Left cardiac atrium (tissue), 4 donors: ENCODE measurements at regions not wholly inside any gene's neighbourhood (a gene's known extent, or its start where the extent isn't known, plus 50 kb on each side); places are given as distances from the start of the nearest gene placed in this dataset.

Source experiments
- ATAC-seq, 2 donors: fragments of 200-7000 bp; cut with Tn5 transposase; one replicate each; pipeline ENCODE4 v1.9.1; 2020; ENCODE audit warnings: mild to moderate bottlenecking in 2 of 2, moderate library complexity in 2 of 2
- DNase-seq: peaks from one replicate; pipeline ENCODE4 v3.0.0-alpha.2; 2020
- intact Hi-C, 2 donors: fragments of 100-400 bp; cut with DNase I; formaldehyde crosslinking; loops; one replicate each; pipeline versions ENCODE4 v1.14.1 to v1.15.1; 2022 to 2023
- donor health status: DM: no; HTN: yes; CAD: no.
- donor health status: DM: no; HTN: yes; CAD: no; lungs with severe emphysema.
- donor health status: DM: yes; HTN: yes; CAD: no.
- donor health status: Dilated cardiomyopathy.

DNA sequence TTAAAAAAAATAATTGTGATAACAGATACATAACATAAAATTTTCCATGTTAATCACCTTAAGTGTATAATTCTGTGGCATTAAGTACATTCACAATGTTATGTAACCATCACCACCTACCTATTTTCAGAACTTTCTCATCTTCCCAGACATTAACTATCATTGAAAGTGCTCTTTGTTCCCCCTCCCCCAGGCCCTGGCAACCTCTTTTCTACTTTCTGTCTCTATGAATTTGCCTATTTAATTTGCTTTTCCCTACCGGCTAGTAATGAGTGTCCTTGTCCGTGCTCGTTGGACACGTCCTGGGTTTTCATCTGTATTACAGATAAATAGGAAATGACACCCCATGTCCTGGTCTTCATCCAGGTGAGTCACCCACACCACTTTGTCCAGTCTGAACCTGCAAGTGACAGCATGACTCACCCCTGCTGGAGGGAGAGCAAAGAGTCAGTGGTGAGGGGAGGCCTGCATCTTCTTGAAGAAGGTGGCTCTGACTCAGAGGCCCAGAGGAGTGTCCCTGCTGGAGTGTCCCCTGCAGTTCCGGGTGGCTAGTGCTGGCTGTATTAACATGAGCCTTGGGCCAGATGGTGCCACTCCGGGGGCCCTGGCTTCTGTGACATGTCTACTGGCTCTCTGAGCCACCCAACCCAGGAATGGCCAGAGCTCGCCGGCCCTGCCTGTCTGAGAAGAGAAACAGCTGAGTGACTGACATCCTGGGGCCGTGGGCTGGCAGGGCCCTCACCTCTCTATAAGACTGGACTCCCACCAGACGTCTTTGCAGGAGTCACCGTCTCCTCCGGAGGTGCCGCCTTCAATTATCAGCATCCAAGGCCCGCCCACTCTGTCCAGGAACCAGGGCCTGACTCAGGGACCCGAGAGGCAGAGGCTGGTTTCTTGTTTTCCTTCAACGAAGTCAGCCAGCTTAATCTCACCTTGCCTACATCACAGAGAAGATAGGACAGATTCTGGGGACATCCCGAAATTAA lies 503.2 kb upstream of the MKI67 start:
- DNase-seq = no peak
- intact Hi-C loops = loop anchor here (5.0 to 10.0 kb wide), 2 partner anchors 233 to 235 kb away; no protein-coding TSS in a partner anchor
- peak in 1 of 2 donors; percentile 74 for ATAC-seq

DNA sequence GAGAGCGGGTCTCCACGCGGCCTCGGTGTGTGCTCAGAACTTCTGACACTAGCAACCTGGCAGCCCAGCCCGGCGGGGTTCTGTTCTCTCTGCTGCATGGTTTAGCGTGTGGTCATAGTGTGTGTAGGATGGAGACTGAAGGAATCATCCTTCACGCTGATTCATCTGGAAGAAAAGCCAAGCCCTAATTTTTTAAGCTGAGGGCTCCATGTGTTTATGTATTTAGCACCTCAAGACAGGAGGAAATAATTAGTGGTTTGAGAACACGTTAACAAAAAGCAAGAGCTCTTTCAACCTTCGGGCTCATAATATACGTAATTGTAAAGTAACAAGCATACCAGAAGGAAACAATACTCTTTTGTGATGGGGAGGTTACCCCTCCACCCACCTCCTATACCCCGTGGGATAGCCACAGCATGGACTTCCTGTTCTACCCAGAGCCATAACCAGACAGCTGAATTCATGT lies 504.6 kb upstream of the MKI67 start:
- intact Hi-C loops = loop anchor here (5.0 to 10.0 kb wide), 2 partner anchors 231 to 234 kb away; no protein-coding TSS in a partner anchor
- DNase-seq (no peak), ATAC-seq (peak in 1 of 2 donors; percentile 45)

DNA sequence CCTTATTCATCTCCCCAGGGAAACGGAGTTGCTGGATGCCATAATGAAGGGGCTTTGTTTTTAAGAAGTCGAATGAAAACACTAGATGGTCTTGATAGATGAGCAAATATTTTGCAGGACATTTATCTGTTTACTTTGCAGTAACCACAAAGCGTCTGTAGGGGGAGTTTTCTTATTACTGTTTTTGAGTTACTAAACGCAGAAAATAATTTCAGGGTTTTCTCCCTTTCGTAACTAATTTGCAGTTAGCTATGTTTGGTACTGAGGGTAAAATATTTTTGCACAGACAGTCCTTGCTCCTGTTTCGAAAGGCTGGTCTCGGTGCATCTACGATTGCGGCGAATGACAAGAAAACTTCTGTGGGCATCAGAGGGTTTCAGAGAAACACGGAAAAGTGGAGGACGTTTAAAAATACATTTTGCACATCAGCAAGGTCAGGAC lies 505.6 kb upstream of the MKI67 start:
- DNase-seq (no peak), ATAC-seq (no peak)
- intact Hi-C loops = loop anchor here (5.0 to 10.0 kb wide), 2 partner anchors 230 to 233 kb away; no protein-coding TSS in a partner anchor

DNA sequence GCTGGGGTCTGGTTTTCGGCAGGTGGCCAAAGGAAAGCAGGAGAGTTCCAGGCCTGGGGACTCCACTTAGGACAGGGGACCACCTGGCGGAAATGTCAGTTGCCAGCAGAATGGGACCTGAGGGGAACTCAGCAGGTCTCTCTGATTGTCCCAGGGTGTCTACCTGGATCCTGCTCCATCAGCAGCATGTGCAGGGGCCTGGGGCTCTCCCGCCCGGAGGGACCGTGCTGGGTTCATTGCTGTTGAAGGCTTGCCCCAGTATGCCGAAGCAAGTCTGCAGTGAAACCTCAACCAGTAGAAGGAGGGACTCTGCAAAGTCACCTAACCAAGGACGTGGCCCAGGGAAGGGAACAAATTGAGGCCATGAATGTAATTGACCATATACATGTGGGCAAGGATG lies 506.5 kb upstream of the MKI67 start:
- ATAC-seq = no peak
- intact Hi-C loops = loop anchor here (5.0 to 10.0 kb wide), 2 partner anchors 230 to 232 kb away; no protein-coding TSS in a partner anchor
- no peak for DNase-seq

DNA sequence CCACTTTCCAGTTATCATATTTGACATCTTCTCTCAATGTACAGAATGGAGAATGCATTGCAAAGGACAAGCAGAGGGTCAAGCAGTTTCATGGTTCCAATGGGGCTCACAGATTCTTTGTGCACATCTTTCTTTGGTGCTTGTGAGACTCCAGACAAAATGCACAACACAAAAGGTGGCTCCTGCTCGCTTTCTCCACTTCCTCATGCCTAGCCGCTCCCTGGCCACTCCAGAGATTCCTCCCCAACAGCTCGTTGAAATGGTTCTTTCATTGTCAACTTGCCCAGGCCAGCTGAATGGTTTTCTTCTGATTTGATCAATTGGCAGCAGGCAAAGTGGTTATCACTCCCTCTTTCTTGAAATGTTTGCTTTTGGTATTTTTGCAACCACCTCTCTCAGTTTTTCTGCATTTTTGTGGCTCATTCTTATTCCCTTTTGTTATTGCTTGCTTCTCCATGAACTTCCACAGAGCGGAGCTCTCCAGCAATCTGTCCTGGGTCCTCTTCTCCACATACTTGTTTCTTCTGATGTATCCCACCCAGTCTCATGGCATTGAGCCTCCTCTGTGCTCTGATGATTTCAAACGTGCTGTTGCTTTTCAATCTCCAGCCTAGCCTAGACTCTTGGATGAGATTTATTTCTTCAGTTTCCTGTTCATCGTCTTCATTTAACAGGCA lies 507.8 kb upstream of the MKI67 start:
- DNase-seq (no peak), ATAC-seq (no peak)
- intact Hi-C loops = loop anchor here (5.0 to 10.0 kb wide), 2 partner anchors 228 to 231 kb away; no protein-coding TSS in a partner anchor

DNA sequence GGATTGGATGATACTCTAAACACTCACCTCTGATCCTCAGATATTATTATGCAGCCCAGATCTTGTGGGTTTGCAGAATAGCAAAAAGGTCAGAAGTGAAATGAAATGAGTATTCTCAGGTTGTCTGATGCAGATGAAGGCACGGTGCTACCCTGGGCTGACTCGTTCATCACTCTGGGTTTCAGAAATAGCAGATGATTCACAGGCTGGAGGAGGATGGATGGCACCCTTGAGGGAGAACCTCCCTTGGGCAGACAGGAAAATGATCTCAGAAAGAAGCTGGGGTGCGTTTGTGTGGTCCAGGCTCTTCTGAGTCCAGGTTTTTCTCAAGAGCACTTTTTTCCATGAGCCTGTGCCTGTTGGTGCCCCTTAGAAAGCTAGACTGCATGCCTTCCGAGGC lies 515.8 kb upstream of the MKI67 start:
- intact Hi-C loops = no loop called here
- ATAC-seq = no peak

DNA sequence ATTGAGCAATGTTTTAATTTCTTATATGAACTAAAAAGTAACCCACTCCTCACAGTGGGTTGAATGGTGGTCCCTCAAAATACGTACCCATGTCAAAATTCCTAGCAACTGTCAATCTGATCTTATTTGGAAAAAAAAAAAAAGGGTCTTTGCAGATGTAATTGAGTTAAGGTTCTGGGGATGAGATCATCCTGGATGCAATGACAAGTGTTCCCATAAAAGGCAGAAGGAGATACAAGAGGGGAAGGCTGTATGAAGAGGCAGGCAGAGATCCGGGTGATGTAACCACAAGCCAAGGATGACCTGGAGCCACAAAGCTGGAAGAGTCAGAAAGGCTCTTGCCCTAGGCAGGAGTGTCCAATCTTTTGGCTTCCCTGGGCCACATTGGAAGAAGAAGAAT lies 516.3 kb upstream of the MKI67 start:
- ATAC-seq = no peak
- no peak for DNase-seq
- intact Hi-C loops = no loop called here

More for the DNA sequence above, 515.8 kb upstream of the MKI67 start:
- no peak for DNase-seq

DNA sequence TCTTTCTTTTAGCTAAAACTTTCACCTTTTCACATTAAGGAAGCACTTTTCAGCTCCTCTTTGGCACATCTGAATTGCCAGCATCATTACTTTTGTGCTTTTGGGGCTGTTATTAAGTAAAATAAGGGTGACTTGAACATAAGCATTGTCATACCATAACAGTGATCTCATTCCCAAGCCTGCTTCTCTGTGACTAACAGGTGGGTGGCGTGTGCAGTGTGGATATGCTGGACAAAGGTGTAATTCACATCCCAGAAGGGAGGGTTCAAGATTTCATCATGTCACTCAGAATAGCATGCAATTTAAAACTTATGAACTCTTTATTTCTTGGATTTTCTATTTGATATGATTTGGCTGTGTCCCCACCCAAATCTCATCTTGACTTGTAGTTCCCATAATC lies 517.4 kb upstream of the MKI67 start:
- intact Hi-C loops = no loop called here
- no peak for ATAC-seq
- DNase-seq = no peak

DNA sequence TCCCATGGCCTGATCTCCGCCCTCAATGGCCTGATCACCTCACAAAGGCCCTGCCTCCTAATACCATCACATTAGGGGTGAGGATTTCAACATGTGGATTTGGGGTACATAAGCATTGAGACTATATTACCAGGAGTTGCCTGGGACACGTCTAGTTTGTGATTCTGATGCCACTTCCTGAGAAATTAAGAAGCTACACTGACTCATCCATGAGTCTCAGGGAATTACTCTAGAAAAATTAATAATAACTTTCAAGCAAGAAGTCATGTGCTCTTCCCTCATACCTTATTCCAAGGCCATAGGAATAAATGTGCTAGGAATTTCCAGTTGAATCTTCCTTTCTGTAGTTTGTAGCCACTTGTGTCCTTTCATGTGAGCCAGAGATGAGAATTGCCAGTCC lies 519.3 kb upstream of the MKI67 start:
- intact Hi-C loops = no loop called here
- no peak for ATAC-seq
- no peak for DNase-seq

DNA sequence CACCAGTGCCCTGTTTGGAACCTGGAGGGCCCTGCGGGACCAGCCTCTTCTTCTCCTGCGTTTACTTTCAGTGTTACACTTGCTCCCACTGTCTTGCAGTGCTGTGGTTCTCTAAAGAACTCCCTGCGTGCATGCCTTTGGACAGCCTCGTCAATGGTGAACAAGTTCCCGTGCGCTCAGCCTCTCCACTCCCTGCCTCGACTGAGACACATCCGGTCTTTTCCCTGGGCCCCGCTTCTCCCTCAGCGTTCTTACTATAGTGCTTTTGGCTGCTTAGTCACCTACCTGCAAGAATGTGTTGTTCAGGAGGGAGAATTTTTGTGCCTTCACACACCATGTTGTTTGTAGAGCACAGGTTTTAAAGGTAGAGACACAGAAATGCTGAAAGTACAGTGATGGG lies 520.7 kb upstream of the MKI67 start:
- intact Hi-C loops = no loop called here
- ATAC-seq (no peak), DNase-seq (no peak)

DNA sequence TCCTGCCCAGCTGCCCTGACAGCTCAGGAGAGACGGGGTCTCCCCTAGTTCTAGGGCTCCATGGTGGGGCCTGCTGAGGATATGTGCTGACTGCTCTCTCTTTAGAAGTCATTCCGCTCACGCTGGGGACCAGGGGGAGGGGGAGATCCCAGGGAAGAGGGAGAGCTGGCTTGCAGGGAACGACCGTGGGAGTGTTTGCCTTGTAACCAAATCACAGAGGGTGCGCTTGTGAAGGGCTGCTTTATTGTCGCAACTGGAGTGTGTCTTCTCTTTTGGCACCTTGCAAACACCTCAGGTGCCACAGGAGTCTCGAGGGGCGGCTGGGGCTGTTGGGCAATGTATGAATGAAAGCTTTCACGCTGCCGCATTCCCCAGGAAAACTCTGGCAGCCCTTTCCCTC lies 531.3 kb upstream of the MKI67 start:
- no peak for ATAC-seq
- intact Hi-C loops = no loop called here
- DNase-seq = no peak

DNA sequence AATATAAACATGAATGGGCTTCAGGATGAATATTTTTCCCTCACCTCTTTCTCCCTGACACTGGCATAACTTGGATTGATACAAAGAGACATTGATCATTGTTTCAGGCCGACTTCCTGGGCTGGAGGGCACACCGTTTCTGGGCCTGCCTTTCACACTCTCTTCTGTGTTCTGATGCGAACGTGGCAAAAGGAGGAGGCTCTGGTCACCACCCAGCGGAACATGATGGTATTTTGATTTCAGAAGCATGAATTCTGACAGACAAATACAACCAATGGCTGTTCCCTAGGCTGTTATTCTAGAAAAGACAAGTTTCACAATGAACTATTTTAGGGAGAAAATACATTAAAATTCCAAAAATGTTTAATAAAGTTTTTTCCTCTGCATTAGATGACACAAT lies 534.5 kb upstream of the MKI67 start:
- DNase-seq (no peak), ATAC-seq (no peak)
- intact Hi-C loops = no loop called here

DNA sequence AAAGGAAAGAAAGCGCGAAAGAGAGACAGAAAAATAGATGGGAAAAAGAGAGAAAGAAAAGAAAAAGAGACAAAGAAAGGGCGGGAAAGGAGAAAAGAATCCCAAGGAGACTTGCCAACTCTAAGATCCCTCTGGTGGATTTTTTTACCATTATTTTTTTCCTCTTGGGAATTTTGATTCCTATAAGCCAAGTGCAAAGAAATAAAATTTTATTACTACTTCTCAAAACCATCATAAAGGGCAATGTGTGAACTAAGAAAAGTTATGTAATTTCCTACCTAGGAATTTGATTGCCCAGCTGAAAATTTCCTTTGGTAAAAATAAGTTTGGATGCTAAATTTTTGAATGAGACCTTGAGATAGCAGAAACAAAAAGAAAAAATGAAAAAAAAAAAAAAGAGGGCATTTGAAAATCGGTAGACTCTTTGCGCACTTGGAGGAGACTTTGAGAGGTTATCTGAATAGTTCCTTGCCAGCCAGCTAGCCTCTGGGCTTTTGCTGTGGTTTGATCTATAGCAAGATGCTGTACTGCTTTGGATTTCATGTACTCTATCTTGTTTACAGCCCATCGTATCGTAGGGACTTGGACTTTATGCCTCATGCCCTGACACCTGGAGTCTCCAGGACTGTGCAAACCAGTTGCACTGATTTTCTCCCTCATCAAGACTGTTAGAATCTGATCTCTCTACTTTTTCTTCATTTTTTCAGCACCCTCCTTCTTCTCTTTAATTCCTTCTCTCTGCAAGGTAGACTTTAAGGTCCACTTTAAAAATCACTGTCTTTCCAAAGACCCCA lies 535.4 kb upstream of the MKI67 start:
- DNase-seq (no peak), ATAC-seq (no peak)
- intact Hi-C loops = no loop called here

DNA sequence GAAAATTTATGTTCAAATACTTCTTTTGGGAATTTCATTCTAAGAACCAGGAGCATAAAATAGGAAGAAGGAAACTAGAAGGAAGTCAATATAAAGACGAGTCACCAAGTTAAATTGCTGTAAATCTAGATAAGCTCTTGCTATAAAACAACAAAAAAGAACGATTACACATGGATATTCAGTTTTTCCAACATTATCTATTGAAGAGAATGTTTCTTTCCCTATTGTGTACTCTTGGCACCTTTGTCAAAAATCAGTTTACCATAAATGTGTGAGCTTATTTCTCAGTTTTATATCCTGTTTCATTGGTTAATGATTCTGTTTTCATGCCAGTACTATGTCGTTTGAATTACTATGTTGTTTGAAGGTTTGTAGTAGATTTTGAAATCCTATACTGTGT lies 536.3 kb upstream of the MKI67 start:
- DNase-seq (no peak), ATAC-seq (no peak)

DNA sequence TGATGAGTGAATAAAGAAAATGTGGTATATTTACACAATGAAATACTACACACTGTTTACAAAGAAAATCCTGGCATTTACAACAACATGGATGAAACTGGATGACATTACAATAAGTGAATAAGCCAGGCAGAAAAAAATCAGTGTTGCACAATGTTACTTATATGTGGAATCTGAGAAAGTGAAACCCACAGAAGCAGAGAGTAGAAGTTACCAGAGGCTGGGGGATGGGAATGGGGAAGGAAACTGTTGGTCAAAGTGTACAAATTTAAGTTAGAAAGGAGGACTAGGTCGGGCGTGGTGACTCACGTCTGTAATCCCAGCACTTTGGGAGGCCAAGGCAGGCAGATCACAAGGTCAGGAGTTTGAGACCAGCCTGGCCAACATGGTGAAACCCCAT lies 538.5 kb upstream of the MKI67 start:
- ATAC-seq (no peak), DNase-seq (no peak)
- intact Hi-C loops = no loop called here

More for the DNA sequence above, 536.3 kb upstream of the MKI67 start:
- intact Hi-C loops = no loop called here

DNA sequence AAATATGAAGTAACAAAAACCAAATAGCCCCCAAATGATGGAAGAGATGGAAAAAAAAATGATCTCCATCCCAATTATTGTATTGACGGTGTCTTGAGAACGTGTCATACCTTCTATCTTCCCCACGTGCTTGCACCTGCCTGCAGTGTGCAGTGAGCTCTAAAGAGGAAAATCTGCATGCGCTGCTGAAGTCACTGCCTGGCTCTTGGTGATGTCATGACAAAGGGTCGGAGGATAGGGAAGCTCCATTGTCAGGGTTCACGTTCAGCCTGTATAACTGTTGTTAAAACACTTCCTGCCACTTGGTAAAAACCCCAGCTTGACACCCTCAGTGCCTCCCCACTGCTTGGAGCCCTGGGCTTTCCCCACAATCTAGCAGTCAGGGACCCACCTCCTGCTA lies 549.2 kb upstream of the MKI67 start:
- intact Hi-C loops = no loop called here
- ATAC-seq (no peak), DNase-seq (no peak)

DNA sequence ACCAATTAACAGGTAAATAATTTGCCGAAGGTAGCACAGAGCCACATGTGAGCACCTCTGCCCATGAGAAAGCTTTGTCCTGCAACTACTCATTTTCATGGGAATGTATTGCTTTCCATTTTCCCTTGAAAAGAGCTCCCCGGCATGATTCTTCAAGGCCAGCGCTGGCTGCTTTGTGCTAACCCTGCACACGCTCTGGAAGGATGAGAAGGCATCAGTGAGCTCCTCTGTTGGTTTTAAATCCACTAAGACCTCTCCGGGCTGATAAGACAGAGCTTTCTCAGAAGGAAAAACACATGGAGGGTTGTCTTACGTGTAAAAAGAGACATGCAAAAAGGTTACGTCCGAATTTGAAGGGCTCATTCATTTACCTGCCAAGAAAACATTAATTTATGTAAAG lies 553.9 kb upstream of the MKI67 start:
- no peak for DNase-seq
- no peak for ATAC-seq
- intact Hi-C loops = no loop called here

DNA sequence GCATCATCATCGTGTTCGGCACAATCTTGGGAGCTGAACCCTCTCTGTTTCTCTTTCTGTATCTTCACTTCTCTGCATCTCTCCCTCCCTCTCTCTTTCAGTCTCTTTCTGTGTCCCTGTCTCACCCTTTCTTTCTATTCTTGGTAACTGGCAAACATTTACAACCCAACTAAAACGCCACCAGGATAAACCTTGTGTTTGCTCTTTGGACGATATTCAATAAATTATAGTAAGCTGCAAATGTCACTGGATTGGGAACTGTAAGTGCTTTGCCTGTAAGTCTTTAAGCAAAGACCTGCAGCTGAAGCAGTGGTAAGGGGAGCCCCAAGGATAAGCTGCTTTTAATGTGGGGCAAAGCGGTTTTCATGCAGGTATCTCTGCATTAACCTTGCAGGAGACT lies 558.0 kb upstream of the MKI67 start:
- ATAC-seq = no peak
- DNase-seq = no peak
- intact Hi-C loops = no loop called here

DNA sequence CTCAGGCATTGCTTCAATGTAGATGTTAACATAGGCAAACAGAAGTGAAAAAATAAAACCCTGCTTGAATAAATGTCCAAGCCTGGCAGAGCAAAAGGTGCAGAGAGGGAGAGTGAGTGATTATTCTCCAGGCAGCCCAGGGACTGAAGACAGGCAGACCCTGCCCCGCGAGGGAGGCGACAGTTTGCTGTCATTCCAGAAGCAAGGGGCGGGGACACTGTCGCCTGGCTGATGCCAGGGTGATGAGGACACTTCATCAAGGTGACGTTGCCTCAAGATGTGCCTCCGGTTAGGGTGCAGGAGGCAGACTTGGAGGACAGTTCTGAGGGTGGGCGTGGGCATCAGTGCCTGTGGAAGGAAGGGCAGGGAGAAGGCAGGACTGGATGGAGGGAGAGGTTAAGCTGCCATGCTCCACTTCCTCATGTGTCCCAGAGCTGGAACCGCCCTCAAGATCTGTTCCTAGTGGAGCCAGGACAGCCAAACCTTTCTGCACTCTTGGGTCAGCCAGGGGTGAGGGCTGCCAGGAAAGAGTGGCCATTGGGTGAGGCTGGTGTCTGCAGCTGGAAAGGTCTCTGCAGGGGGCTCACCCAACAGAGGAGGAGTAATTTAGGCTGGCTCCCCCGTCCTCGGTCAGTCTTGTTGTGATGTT lies 560.5 kb upstream of the MKI67 start:
- DNase-seq = no peak
- no peak for ATAC-seq
- intact Hi-C loops = no loop called here
